Suprapubic skin (tissue), 4 donors: ENCODE measurements at regions not wholly inside any gene's neighbourhood (a gene's known extent, or its start where the extent isn't known, plus 50 kb on each side); places are given as distances from the start of the nearest gene placed in this dataset.

Experiments used
- DNase-seq, 2 donors: peaks; one replicate each; pipeline ENCODE4 v3.0.0-alpha.2; 2019; ENCODE audit warnings: low spot score in 2 of 2
- H3K27ac ChIP-seq: fragments of 200-600 bp; sonication (generic); one replicate; pipeline ENCODE4 v1.5.1; 2019
- H3K27me3 ChIP-seq: fragments of 200-600 bp; sonication (generic); one replicate; pipeline ENCODE4 v1.5.1; 2019
- H3K36me3 ChIP-seq: fragments of 200-600 bp; sonication (generic); one replicate; pipeline ENCODE4 v1.5.1; 2019
- H3K4me1 ChIP-seq: fragments of 200-600 bp; sonication (generic); one replicate; pipeline ENCODE4 v1.5.1; 2019
- H3K4me3 ChIP-seq: fragments of 200-600 bp; sonication (generic); one replicate; pipeline ENCODE4 v1.5.1; 2019; ENCODE audit warnings: mild to moderate bottlenecking
- H3K9me3 ChIP-seq: fragments of 200-600 bp; sonication (generic); one replicate; pipeline ENCODE4 v1.5.1; 2019
- CTCF ChIP-seq, 2 donors: fragments of 200-600 bp in 1 of 2; fragments of 450-650 bp in 1 of 2; sonication (generic) in 1 of 2; IDR thresholded peaks; one replicate each; pipeline ENCODE4 v1.5.1; 2016 to 2019; ENCODE audit warnings: antibody characterized with exemption in 2 of 2, mild to moderate bottlenecking in 1 of 2, moderate library complexity in 1 of 2
- EP300 ChIP-seq: sonication (generic); formaldehyde crosslinking; IDR thresholded peaks from one replicate; pipeline ENCODE4 v1.6.1; 2017; ENCODE audit warnings: antibody characterized with exemption
- POLR2A ChIP-seq, 2 donors: fragments of 450-650 bp; IDR thresholded peaks; one replicate each; pipeline ENCODE4 v1.6.1; 2017; ENCODE audit warnings: antibody characterized with exemption in 2 of 2, mild to moderate bottlenecking in 2 of 2, moderate library complexity in 2 of 2
- POLR2AphosphoS5 ChIP-seq, 3 donors: sonication (generic); formaldehyde crosslinking; IDR thresholded peaks; one replicate each; pipeline ENCODE4 v1.6.1; 2017; ENCODE audit warnings: antibody characterized with exemption in 3 of 3
- WGBS: methylation state at CpG from one replicate; pipeline ENCODE4 v1.1.5; 2018; 5-methylcytosine and 5-hydroxymethylcytosine counted together

GRCh38 chr5:109971968-109972367 lies 282.2 kb downstream of the MAN2A1 start:
- 97% methylated on average over 1 of the region's 1 CpG for WGBS
- no peak for TF ChIP-seq CTCF (IDR thresholded peaks at IDR 0.05)
- no peak for TF ChIP-seq POLR2A (IDR thresholded peaks at IDR 0.05)
- TF ChIP-seq POLR2AphosphoS5 (IDR thresholded peaks at IDR 0.05) = no peak
- TF ChIP-seq EP300 = no peak
- DNase-seq = no peak
- no peaks in the 10 kb centered on the region for H3K27me3 ChIP-seq
- H3K4me3 ChIP-seq = no peak overlapping the region
- no peaks in the 10 kb centered on the region for H3K4me1 ChIP-seq
- no peaks in the 10 kb centered on the region for H3K9me3 ChIP-seq
- no peak overlapping the region for H3K27ac ChIP-seq
- H3K36me3 ChIP-seq = no peaks in the 10 kb centered on the region

- Histone ChIP-seq H3K27ac (no peak overlapping the region), H3K36me3 (no peaks in the 10 kb centered on the region), H3K4me1 (no peaks in the 10 kb centered on the region), H3K4me3 (no peak overlapping the region), H3K27me3 (no peaks in the 10 kb centered on the region), H3K9me3 (no peaks in the 10 kb centered on the region)
- no peak for DNase-seq
- TF ChIP-seq POLR2AphosphoS5 (IDR thresholded peaks at IDR 0.05) (no peak), EP300 (no peak), CTCF (IDR thresholded peaks at IDR 0.05) (no peak), POLR2A (IDR thresholded peaks at IDR 0.05) (no peak)
These were observed 292.3 kb downstream of the MAN2A1 start for GRCh38 chr5:109981979-109982378.

- WGBS = 55% methylated on average over 3 of the region's 3 CpGs
- H3K27ac ChIP-seq = no peak overlapping the region
- no peaks in the 10 kb centered on the region for H3K9me3 ChIP-seq
- DNase-seq = no peak
- no peaks in the 10 kb centered on the region for H3K36me3 ChIP-seq
- H3K4me3 ChIP-seq = no peak overlapping the region
- no peaks in the 10 kb centered on the region for H3K4me1 ChIP-seq
- no peaks in the 10 kb centered on the region for H3K27me3 ChIP-seq
- TF ChIP-seq EP300 = no peak
- TF ChIP-seq POLR2A (IDR thresholded peaks at IDR 0.05) = no peak
- TF ChIP-seq CTCF (IDR thresholded peaks at IDR 0.05) = no peak
- no peak for TF ChIP-seq POLR2AphosphoS5 (IDR thresholded peaks at IDR 0.05)
These were observed 293.3 kb downstream of the MAN2A1 start for GRCh38 chr5:109982966-109983534.

- 80% methylated on average over 2 of the region's 2 CpGs for WGBS
- Histone ChIP-seq H3K27me3 (no peaks in the 10 kb centered on the region), H3K9me3 (no peaks in the 10 kb centered on the region), H3K36me3 (no peaks in the 10 kb centered on the region), H3K27ac (no peak overlapping the region), H3K4me3 (no peak overlapping the region), H3K4me1 (no peaks in the 10 kb centered on the region)
- no peak for DNase-seq
- no peak for TF ChIP-seq POLR2AphosphoS5 (IDR thresholded peaks at IDR 0.05)
- no peak for TF ChIP-seq CTCF (IDR thresholded peaks at IDR 0.05)
- no peak for TF ChIP-seq EP300
- no peak for TF ChIP-seq POLR2A (IDR thresholded peaks at IDR 0.05)
These were observed 297.0 kb downstream of the MAN2A1 start for GRCh38 chr5:109986726-109987125.

GRCh38 chr5:109987355-109987754 lies 297.6 kb downstream of the MAN2A1 start:
- DNase-seq = no peak
- Histone ChIP-seq H3K27me3 (no peaks in the 10 kb centered on the region), H3K4me3 (no peak overlapping the region), H3K9me3 (no peaks in the 10 kb centered on the region), H3K36me3 (no peaks in the 10 kb centered on the region), H3K27ac (no peak overlapping the region), H3K4me1 (no peaks in the 10 kb centered on the region)
- 0% methylated on average over 1 of the region's 1 CpG for WGBS
- TF ChIP-seq POLR2AphosphoS5 (IDR thresholded peaks at IDR 0.05) (no peak), POLR2A (IDR thresholded peaks at IDR 0.05) (no peak), CTCF (IDR thresholded peaks at IDR 0.05) (no peak), EP300 (no peak)
